GM23338 (cell line): ENCODE measurements at regions not wholly inside any gene's neighbourhood (a gene's known extent, or its start where the extent isn't known, plus 50 kb on each side); places are given as distances from the start of the nearest gene placed in this dataset.

Experiments
- CREB1 ChIP-seq: fragments of 250-450 bp; sonication (Bioruptor Pico); IDR thresholded peaks from 2 replicates; pipeline ENCODE4 v1.5.0; 2020; ENCODE audit warnings: low read depth, mild to moderate bottlenecking, moderate library complexity
- CTCF ChIP-seq, 2 experiments: fragments of 200-600 bp in 1 of 2; sonication (generic) in 1 of 2; conservative IDR thresholded peaks; 2 replicates each; pipeline versions ENCODE4 v1.5.1 to v1.6.1; 2016 to 2017; ENCODE audit warnings: antibody characterized with exemption in 2 of 2, low read depth in 2 of 2, mild to moderate bottlenecking in 2 of 2, moderate library complexity in 1 of 2
- ETS1 ChIP-seq: IDR thresholded peaks from 2 replicates; pipeline ENCODE4 v1.6.1; 2016; ENCODE audit warnings: antibody characterized with exemption
- EZH2 ChIP-seq: fragments of 200-600 bp; sonication (generic); IDR thresholded peaks from one replicate; pipeline ENCODE4 v1.8.0; 2017; ENCODE audit warnings: antibody characterized with exemption, mild to moderate bottlenecking, low read depth; ENCODE audit not compliant: unreplicated experiment
- EZH2phosphoT487 ChIP-seq: fragments of 200-600 bp; sonication (generic); IDR thresholded peaks from one replicate; pipeline ENCODE4 v1.8.1; 2018; ENCODE audit warnings: antibody characterized with exemption; ENCODE audit not compliant: unreplicated experiment
- JUNB ChIP-seq: IDR thresholded peaks from one replicate; pipeline ENCODE4 v1.6.1; 2016; ENCODE audit warnings: antibody characterized with exemption; ENCODE audit not compliant: unreplicated experiment
- NANOG ChIP-seq: IDR thresholded peaks from 2 replicates; pipeline ENCODE4 v1.6.1; 2016; ENCODE audit warnings: antibody characterized with exemption, borderline replicate concordance
- POLR2AphosphoS5 ChIP-seq: IDR thresholded peaks from 2 replicates; pipeline ENCODE4 v1.6.1; 2016; ENCODE audit warnings: antibody characterized with exemption, low read depth
- ZNF331 ChIP-seq: fragments of 250-450 bp; sonication (Bioruptor Pico); IDR thresholded peaks from 2 replicates; pipeline ENCODE4 v1.5.0; 2020; ENCODE audit warnings: low read depth, mild to moderate bottlenecking, moderate library complexity
- TF ChIP-seq, protein P1 (sequence below): IDR thresholded peaks from one replicate; pipeline ENCODE4 v1.6.1; 2018; ENCODE audit warnings: antibody characterized with exemption; ENCODE audit not compliant: unreplicated experiment

DNA sequence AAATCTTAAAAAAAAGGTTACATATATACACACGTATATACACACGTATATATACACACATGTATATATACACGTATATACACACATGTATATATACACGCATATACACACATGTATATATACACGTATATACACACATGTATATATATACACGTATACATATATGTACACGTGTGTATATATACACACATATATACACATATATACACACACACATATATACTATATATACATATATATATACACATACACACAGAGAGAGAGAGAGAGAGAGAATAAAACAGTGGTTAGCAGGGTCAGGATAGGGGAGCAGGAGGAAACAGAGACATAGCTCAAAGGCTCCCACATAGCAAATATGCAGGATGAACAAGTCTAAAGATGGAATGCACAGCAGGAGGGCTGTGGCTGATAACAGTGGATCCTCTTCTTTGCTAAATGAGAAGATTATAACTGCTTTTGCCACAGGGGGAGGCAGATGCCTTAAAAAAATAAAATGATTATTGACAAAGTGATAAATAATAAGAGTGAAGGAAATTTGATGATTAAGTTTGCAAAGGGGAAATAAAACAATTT lies 714.5 kb downstream of the UQCRFS1 start:
- no peak for TF ChIP-seq EZH2phosphoT487
- TF ChIP-seq CTCF (conservative IDR thresholded peaks at IDR 0.05; ENCODE audit: low read depth in 2 of 2), result no peak
- TF ChIP-seq, protein P1, sequence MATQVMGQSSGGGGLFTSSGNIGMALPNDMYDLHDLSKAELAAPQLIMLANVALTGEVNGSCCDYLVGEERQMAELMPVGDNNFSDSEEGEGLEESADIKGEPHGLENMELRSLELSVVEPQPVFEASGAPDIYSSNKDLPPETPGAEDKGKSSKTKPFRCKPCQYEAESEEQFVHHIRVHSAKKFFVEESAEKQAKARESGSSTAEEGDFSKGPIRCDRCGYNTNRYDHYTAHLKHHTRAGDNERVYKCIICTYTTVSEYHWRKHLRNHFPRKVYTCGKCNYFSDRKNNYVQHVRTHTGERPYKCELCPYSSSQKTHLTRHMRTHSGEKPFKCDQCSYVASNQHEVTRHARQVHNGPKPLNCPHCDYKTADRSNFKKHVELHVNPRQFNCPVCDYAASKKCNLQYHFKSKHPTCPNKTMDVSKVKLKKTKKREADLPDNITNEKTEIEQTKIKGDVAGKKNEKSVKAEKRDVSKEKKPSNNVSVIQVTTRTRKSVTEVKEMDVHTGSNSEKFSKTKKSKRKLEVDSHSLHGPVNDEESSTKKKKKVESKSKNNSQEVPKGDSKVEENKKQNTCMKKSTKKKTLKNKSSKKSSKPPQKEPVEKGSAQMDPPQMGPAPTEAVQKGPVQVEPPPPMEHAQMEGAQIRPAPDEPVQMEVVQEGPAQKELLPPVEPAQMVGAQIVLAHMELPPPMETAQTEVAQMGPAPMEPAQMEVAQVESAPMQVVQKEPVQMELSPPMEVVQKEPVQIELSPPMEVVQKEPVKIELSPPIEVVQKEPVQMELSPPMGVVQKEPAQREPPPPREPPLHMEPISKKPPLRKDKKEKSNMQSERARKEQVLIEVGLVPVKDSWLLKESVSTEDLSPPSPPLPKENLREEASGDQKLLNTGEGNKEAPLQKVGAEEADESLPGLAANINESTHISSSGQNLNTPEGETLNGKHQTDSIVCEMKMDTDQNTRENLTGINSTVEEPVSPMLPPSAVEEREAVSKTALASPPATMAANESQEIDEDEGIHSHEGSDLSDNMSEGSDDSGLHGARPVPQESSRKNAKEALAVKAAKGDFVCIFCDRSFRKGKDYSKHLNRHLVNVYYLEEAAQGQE, result no peak
- no peak for TF ChIP-seq JUNB
- no peak for TF ChIP-seq POLR2AphosphoS5
- no peak for TF ChIP-seq EZH2
- TF ChIP-seq CREB1, result no peak
- TF ChIP-seq NANOG, result no peak
- TF ChIP-seq ETS1, result no peak
- TF ChIP-seq ZNF331 (CRISPR knock-in tag), result no peak
